Ascending aorta (tissue), 2 donors: ENCODE measurements at regions not wholly inside any gene's neighbourhood (a gene's known extent, or its start where the extent isn't known, plus 50 kb on each side); places are given as distances from the start of the nearest gene placed in this dataset.

Experiments
- DNase-seq, 2 donors: peaks; one replicate each; pipeline ENCODE4 v3.0.0-alpha.2; 2019; ENCODE audit warnings: low spot score in 2 of 2
- H3K27ac ChIP-seq, 2 donors: fragments of 200-600 bp; sonication (generic); one replicate each; pipeline ENCODE4 v1.5.1; 2016 to 2017; ENCODE audit warnings: mild to moderate bottlenecking in 1 of 2
- H3K27me3 ChIP-seq: fragments of 200-600 bp; sonication (generic); one replicate; pipeline ENCODE4 v1.5.1; 2017
- H3K36me3 ChIP-seq, 2 donors: fragments of 200-600 bp; sonication (generic); one replicate each; pipeline ENCODE4 v1.5.1; 2016
- H3K4me1 ChIP-seq, 2 donors: fragments of 200-600 bp; sonication (generic); one replicate each; pipeline ENCODE4 v1.5.1; 2016 to 2017; ENCODE audit warnings: mild to moderate bottlenecking in 1 of 2
- H3K4me3 ChIP-seq, 2 donors: fragments of 200-600 bp; sonication (generic); one replicate each; pipeline ENCODE4 v1.5.1; 2016 to 2017; ENCODE audit warnings: mild to moderate bottlenecking in 1 of 2
- H3K9me3 ChIP-seq, 2 donors: fragments of 200-600 bp; sonication (generic); one replicate each; pipeline ENCODE4 v1.5.1; 2016
- intact Hi-C: fragments of 100-400 bp; cut with DNase I; formaldehyde crosslinking; loops from one replicate; pipeline ENCODE4 v1.15.1; 2023
- TF ChIP-seq, protein P1 (sequence below), 3 experiments: fragments of 200-600 bp in 2 of 3; fragments of 450-650 bp in 1 of 3; sonication (generic) in 2 of 3; IDR thresholded peaks; one replicate each; pipeline ENCODE4 v1.5.1; 2016 to 2019; ENCODE audit warnings: antibody characterized with exemption in 3 of 3, mild to moderate bottlenecking in 1 of 3, moderate library complexity in 1 of 3

DNA sequence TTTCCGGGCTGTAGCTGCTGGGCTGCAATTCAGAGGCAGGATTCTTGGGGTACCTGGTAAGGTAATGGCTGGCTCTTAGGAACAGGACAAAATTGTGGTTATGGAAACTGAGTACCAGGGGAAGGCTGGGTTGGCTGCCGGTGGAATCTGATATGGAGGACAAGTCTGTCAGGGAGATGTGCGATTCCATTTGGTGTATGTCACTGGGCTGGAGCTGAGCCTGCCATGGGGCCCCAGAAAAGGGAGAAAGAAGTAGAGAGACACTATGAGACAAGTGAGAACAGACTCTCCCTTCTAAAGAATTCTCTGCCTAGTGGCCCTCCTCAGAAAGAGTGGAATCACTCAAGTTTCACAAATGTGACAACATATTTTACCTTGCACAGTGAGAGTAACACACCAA lies 368.2 kb upstream of the ROPN1 start:
- Histone ChIP-seq H3K4me3 (no peak overlapping the region), H3K27me3 (no peaks in the 10 kb centered on the region), H3K4me1 (peaks cover 0 to 3% of the 10 kb centered on the region in 2 donors), H3K27ac (no peak overlapping the region), H3K9me3 (no peaks in the 10 kb centered on the region), H3K36me3 (peaks cover 2 to 6% of the 10 kb centered on the region in 2 donors)
- TF ChIP-seq, protein P1, sequence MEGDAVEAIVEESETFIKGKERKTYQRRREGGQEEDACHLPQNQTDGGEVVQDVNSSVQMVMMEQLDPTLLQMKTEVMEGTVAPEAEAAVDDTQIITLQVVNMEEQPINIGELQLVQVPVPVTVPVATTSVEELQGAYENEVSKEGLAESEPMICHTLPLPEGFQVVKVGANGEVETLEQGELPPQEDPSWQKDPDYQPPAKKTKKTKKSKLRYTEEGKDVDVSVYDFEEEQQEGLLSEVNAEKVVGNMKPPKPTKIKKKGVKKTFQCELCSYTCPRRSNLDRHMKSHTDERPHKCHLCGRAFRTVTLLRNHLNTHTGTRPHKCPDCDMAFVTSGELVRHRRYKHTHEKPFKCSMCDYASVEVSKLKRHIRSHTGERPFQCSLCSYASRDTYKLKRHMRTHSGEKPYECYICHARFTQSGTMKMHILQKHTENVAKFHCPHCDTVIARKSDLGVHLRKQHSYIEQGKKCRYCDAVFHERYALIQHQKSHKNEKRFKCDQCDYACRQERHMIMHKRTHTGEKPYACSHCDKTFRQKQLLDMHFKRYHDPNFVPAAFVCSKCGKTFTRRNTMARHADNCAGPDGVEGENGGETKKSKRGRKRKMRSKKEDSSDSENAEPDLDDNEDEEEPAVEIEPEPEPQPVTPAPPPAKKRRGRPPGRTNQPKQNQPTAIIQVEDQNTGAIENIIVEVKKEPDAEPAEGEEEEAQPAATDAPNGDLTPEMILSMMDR (IDR thresholded peaks at IDR 0.05): no peak
- intact Hi-C loops: no loop called here
- no peak for DNase-seq

GRCh38 chr3:124360563-124360962 lies 368.6 kb upstream of the ROPN1 start:
- DNase-seq: no peak
- Histone ChIP-seq H3K36me3 (peaks cover 2 to 6% of the 10 kb centered on the region in 2 donors), H3K27me3 (no peaks in the 10 kb centered on the region), H3K4me1 (peaks cover 0 to 3% of the 10 kb centered on the region in 2 donors), H3K9me3 (no peaks in the 10 kb centered on the region), H3K27ac (no peak overlapping the region), H3K4me3 (no peak overlapping the region)
- TF ChIP-seq, protein P1 (IDR thresholded peaks at IDR 0.05): no peak
- intact Hi-C loops: no loop called here

DNA sequence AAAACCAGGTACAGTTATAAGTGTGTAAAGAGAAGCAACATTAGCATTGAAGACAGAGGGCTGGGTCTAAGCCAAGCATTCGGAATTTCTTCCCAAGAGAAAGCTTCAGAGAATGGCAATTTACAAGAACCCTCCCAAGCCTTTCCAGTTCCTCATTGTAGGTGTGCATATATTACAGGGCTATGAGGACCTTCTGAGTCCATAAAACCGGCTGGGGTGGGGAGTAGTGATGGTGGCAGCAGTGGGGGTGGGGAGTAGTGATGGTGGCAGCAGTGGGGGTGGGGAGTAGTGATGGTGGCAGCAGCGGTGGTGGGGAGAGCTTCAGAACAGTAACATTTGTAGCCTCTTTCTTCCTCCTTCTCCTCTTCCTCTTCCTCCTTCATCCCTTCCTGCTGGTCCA lies 368.7 kb upstream of the UMPS start:
- H3K27ac ChIP-seq: no peak overlapping the region
- H3K27me3 ChIP-seq: no peaks in the 10 kb centered on the region
- H3K36me3 ChIP-seq: peaks cover 2 to 6% of the 10 kb centered on the region in 2 donors
- no peak for DNase-seq
- peaks cover 0 to 3% of the 10 kb centered on the region in 2 donors for H3K4me1 ChIP-seq
- TF ChIP-seq, protein P1 (IDR thresholded peaks at IDR 0.05): no peak
- H3K9me3 ChIP-seq: no peaks in the 10 kb centered on the region
- no peak overlapping the region for H3K4me3 ChIP-seq
- intact Hi-C loops: no loop called here

DNA sequence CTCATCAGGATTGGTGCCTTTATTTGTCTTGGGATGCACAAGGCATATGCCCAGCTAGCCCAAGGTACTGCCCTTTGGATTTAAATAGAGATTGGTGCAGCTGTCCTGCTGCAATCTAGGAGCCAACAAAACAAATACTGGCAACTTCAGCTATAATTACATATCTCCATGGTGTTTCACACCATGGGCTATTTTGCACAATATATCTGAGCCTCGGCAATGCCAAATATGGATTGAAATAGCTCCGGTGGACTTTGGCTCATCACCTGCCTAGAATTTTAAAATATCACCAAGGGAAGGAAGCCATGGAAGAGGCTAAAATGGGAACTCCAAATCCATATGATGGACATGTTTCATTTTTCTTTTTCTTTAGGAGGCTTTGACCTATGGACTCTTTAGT lies 367.8 kb upstream of the UMPS start:
- Histone ChIP-seq H3K27ac (peak overlapping the region in 1 of 2 donors; percentile 3), H3K9me3 (no peaks in the 10 kb centered on the region), H3K27me3 (no peaks in the 10 kb centered on the region), H3K4me3 (no peak overlapping the region), H3K4me1 (peaks cover 0 to 3% of the 10 kb centered on the region in 2 donors), H3K36me3 (peaks cover 2 to 6% of the 10 kb centered on the region in 2 donors)
- TF ChIP-seq, protein P1 (IDR thresholded peaks at IDR 0.05): no peak
- no peak for DNase-seq
- intact Hi-C loops: no loop called here

GRCh38 chr3:124363476-124363875 lies 366.8 kb upstream of the UMPS start:
- Histone ChIP-seq H3K9me3 (no peaks in the 10 kb centered on the region), H3K36me3 (peaks cover 2 to 6% of the 10 kb centered on the region in 2 donors), H3K4me1 (peaks cover 0 to 3% of the 10 kb centered on the region in 2 donors), H3K27ac (peak overlapping the region in 1 of 2 donors; percentile 5), H3K4me3 (no peak overlapping the region), H3K27me3 (no peaks in the 10 kb centered on the region)
- no peak for DNase-seq
- intact Hi-C loops: no loop called here
- TF ChIP-seq, protein P1 (IDR thresholded peaks at IDR 0.05): no peak
